ENCODE measurements at regions not wholly inside any gene's neighbourhood (a gene's known extent, or its start where the extent isn't known, plus 50 kb on each side); places are given as distances from the start of the nearest gene placed in this dataset.

DNA sequence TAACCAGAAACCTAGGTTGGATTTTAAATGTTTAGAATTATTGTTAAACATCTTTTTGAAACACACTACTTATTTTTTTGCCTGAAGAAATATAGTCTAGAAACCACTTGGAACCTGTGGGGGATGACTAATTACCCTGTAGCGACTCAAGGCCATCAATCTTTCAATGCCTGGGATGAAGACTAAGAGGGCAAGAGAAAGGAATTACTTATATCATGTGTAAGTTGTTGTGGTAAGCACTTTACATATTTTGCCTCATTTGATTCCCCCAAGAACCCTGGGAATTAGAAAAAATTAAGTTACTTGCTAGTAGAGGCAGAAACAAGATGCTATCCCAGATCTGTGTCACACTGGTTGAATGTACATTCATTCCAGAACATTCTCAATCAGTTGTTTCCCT is 170.9 kb upstream of the GRIA3 start:
- H3K4me1 ChIP-seq (ENCODE audit: insufficient read depth, low read length), result no peaks in the 10 kb centered on the region
- no peaks in the 10 kb centered on the region for H3K9me3 ChIP-seq (ENCODE audit: control insufficient read depth in 1 of 2, insufficient read depth in 1 of 2, low read length in 2 of 2)
- intact Hi-C loops (cut with DNase I, micrococcal nuclease), result no loop called here
- H3K27ac Mint-ChIP-seq, result no peak overlapping the region
- POLR2A ChIA-PET, result no interaction called here
- no peak for ATAC-seq (ENCODE audit: poor library complexity)
- no peaks in the 10 kb centered on the region for H3K27me3 ChIP-seq (ENCODE audit: control insufficient read depth in 1 of 2, insufficient read depth in 2 of 2, low read length in 2 of 2)
- no peaks in the 10 kb centered on the region for H3K4me1 Mint-ChIP-seq (ENCODE audit: low read depth)
- no peaks in the 10 kb centered on the region for H3K9me3 Mint-ChIP-seq
- TF ChIP-seq, protein P1, sequence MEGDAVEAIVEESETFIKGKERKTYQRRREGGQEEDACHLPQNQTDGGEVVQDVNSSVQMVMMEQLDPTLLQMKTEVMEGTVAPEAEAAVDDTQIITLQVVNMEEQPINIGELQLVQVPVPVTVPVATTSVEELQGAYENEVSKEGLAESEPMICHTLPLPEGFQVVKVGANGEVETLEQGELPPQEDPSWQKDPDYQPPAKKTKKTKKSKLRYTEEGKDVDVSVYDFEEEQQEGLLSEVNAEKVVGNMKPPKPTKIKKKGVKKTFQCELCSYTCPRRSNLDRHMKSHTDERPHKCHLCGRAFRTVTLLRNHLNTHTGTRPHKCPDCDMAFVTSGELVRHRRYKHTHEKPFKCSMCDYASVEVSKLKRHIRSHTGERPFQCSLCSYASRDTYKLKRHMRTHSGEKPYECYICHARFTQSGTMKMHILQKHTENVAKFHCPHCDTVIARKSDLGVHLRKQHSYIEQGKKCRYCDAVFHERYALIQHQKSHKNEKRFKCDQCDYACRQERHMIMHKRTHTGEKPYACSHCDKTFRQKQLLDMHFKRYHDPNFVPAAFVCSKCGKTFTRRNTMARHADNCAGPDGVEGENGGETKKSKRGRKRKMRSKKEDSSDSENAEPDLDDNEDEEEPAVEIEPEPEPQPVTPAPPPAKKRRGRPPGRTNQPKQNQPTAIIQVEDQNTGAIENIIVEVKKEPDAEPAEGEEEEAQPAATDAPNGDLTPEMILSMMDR (IDR thresholded peaks at IDR 0.05), result no peak
- no peak overlapping the region for H3K27ac ChIP-seq (ENCODE audit: low read depth in 1 of 2, low read length in 2 of 2)
- H3K4me3 Mint-ChIP-seq, result no peak overlapping the region
- DNase-seq, result no peak
- H3K27me3 Mint-ChIP-seq, result no peaks in the 10 kb centered on the region
- H3K4me3 ChIP-seq (ENCODE audit: low read length), result no peak overlapping the region
- no peaks in the 10 kb centered on the region for H3K36me3 Mint-ChIP-seq (ENCODE audit: low read depth)
- CTCF ChIA-PET, result no interaction called here
- no peaks in the 10 kb centered on the region for H3K36me3 ChIP-seq (ENCODE audit: insufficient read depth, low read length)

DNA sequence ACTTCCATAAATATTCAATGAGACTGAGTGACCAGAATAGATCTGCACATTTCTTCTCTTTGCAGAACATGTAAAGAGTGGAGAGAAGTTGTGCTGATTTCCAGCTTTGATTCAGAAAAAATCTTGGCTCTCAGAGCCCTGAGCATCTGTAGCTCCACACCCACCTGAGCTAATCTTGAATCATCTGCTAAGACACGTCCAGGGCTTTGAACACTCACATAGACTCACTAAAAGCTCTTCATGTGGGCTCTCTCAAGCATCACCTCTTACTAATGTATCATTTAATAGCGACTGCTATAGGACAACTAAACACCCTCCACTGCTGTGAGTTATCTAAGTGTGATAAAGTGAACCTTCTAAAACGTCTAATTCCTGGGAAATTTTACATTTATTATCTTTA is 147.7 kb upstream of the GRIA3 start:
- ChIA-PET CTCF (no interaction called here), POLR2A (no interaction called here)
- Histone ChIP-seq H3K4me3 (ENCODE audit: low read length) (no peak overlapping the region), H3K9me3 (ENCODE audit: control insufficient read depth in 1 of 2, insufficient read depth in 1 of 2, low read length in 2 of 2) (no peaks in the 10 kb centered on the region), H3K27me3 (ENCODE audit: control insufficient read depth in 1 of 2, insufficient read depth in 2 of 2, low read length in 2 of 2) (no peaks in the 10 kb centered on the region), H3K27ac (ENCODE audit: low read depth in 1 of 2, low read length in 2 of 2) (no peak overlapping the region), H3K36me3 (ENCODE audit: insufficient read depth, low read length) (no peaks in the 10 kb centered on the region), H3K4me1 (ENCODE audit: insufficient read depth, low read length) (no peaks in the 10 kb centered on the region)
- ATAC-seq (ENCODE audit: poor library complexity), result no peak
- Mint-ChIP-seq H3K36me3 (ENCODE audit: low read depth) (no peaks in the 10 kb centered on the region), H3K4me1 (ENCODE audit: low read depth) (no peaks in the 10 kb centered on the region), H3K4me3 (no peak overlapping the region), H3K27me3 (no peaks in the 10 kb centered on the region), H3K27ac (no peak overlapping the region), H3K9me3 (no peaks in the 10 kb centered on the region)
- TF ChIP-seq, protein P1 (IDR thresholded peaks at IDR 0.05), result no peak
- DNase-seq, result no peak
- intact Hi-C loops (cut with DNase I, micrococcal nuclease), result no loop called here

DNA sequence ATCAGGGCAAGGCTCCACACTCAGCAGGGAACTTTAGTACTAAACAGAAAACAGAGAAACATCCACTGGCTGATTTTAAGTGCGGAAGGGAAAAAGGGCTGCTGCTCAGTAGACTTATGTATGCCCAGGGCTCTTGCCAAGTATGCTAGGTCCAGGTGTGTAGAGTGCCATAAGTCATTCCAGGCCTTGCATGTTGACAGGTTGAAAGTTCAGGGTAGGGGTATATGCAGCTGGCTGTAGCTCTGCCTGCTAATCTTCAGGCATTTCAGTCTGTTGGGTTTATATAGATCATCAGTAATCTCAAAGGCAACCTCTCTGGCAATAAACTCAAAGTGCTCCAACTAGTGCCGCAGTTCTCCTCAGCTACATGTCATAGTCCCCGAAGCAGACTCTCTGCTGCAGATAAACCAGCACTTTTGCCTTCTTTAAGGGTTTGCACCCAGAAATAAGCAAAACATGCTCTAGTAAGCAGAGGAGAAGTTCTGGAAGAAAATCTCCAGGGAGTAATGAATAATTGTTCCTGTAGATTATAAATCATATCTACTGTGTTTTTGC is 134.9 kb upstream of the GRIA3 start:
- H3K4me1 ChIP-seq (ENCODE audit: insufficient read depth, low read length), result no peaks in the 10 kb centered on the region
- Mint-ChIP-seq H3K27me3 (no peaks in the 10 kb centered on the region), H3K4me1 (ENCODE audit: low read depth) (no peaks in the 10 kb centered on the region), H3K27ac (no peak overlapping the region), H3K9me3 (peaks cover 3% of the 10 kb centered on the region), H3K36me3 (ENCODE audit: low read depth) (no peaks in the 10 kb centered on the region), H3K4me3 (no peak overlapping the region)
- no peak for ATAC-seq (ENCODE audit: poor library complexity)
- intact Hi-C loops (cut with DNase I, micrococcal nuclease), result no loop called here
- no peak overlapping the region for H3K4me3 ChIP-seq (ENCODE audit: low read length)
- TF ChIP-seq, protein P1 (IDR thresholded peaks at IDR 0.05), result no peak
- ChIA-PET POLR2A (no interaction called here), CTCF (no interaction called here)
- no peak overlapping the region for H3K27ac ChIP-seq (ENCODE audit: low read depth in 1 of 2, low read length in 2 of 2)
- no peaks in the 10 kb centered on the region for H3K27me3 ChIP-seq (ENCODE audit: control insufficient read depth in 1 of 2, insufficient read depth in 2 of 2, low read length in 2 of 2)
- DNase-seq, result no peak
- no peaks in the 10 kb centered on the region for H3K36me3 ChIP-seq (ENCODE audit: insufficient read depth, low read length)
- H3K9me3 ChIP-seq (ENCODE audit: control insufficient read depth in 1 of 2, insufficient read depth in 1 of 2, low read length in 2 of 2), result no peaks in the 10 kb centered on the region
